PC-3 (cell line): ENCODE measurements at regions not wholly inside any gene's neighbourhood (a gene's known extent, or its start where the extent isn't known, plus 50 kb on each side); places are given as distances from the start of the nearest gene placed in this dataset.

ENCODE experiments used
- CTCF ChIP-seq: fragments of 300-600 bp; sonication (generic); conservative IDR thresholded peaks from 2 replicates; pipeline ENCODE4 v1.5.1; 2017; ENCODE audit warnings: antibody characterized with exemption, low read depth, mild to moderate bottlenecking, low read length
- EZH2 ChIP-seq: fragments of 300-600 bp; sonication (generic); IDR thresholded peaks from one replicate; pipeline ENCODE4 v1.6.1; 2017; ENCODE audit warnings: antibody characterized with exemption, mild to moderate bottlenecking, low read length; ENCODE audit not compliant: unreplicated experiment
- EZH2phosphoT487 ChIP-seq: fragments of 300-600 bp; sonication (generic); IDR thresholded peaks from 2 replicates; pipeline ENCODE4 v1.6.1; 2018; ENCODE audit warnings: mild to moderate bottlenecking, antibody characterized with exemption, low read length, borderline replicate concordance

- TF ChIP-seq CTCF (no peak), EZH2 (no peak), EZH2phosphoT487 (no peak)
Measured at GRCh38 chr3:159517105-159517504, 471.5 kb upstream of the IL12A start.
